Suprapubic skin (tissue), 4 donors: ENCODE measurements at regions not wholly inside any gene's neighbourhood (a gene's known extent, or its start where the extent isn't known, plus 50 kb on each side); places are given as distances from the start of the nearest gene placed in this dataset.

Experiments
- EP300 ChIP-seq: sonication (generic); formaldehyde crosslinking; IDR thresholded peaks from one replicate; pipeline ENCODE4 v1.6.1; 2017; ENCODE audit warnings: antibody characterized with exemption
- POLR2A ChIP-seq, 2 donors: fragments of 450-650 bp; IDR thresholded peaks; one replicate each; pipeline ENCODE4 v1.6.1; 2017; ENCODE audit warnings: antibody characterized with exemption in 2 of 2, mild to moderate bottlenecking in 2 of 2, moderate library complexity in 2 of 2
- POLR2AphosphoS5 ChIP-seq, 3 donors: sonication (generic); formaldehyde crosslinking; IDR thresholded peaks; one replicate each; pipeline ENCODE4 v1.6.1; 2017; ENCODE audit warnings: antibody characterized with exemption in 3 of 3
- TF ChIP-seq, protein P1 (sequence below), 2 donors: fragments of 200-600 bp in 1 of 2; fragments of 450-650 bp in 1 of 2; sonication (generic) in 1 of 2; IDR thresholded peaks; one replicate each; pipeline ENCODE4 v1.5.1; 2016 to 2019; ENCODE audit warnings: antibody characterized with exemption in 2 of 2, mild to moderate bottlenecking in 1 of 2, moderate library complexity in 1 of 2

DNA sequence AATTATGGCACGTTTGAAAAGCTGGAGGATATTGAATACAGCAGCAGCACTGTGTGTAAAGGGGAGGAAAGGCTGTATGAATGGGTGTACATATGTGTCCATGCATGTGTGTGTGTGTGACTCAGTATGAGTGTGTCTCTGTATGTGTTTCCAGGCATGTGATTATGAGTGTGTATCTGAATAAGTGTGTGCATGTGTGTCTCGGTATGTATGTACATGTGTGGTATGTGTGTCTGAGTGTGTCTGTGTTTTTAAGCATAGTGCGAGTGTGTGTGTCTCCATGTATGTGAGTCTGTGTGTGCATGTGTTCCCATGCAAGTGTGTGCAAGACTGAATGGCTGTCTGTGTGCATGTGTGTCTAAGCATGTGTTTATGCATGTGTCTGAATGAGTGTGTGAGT is 259.1 kb upstream of the XYLT1 start:
- TF ChIP-seq, protein P1, sequence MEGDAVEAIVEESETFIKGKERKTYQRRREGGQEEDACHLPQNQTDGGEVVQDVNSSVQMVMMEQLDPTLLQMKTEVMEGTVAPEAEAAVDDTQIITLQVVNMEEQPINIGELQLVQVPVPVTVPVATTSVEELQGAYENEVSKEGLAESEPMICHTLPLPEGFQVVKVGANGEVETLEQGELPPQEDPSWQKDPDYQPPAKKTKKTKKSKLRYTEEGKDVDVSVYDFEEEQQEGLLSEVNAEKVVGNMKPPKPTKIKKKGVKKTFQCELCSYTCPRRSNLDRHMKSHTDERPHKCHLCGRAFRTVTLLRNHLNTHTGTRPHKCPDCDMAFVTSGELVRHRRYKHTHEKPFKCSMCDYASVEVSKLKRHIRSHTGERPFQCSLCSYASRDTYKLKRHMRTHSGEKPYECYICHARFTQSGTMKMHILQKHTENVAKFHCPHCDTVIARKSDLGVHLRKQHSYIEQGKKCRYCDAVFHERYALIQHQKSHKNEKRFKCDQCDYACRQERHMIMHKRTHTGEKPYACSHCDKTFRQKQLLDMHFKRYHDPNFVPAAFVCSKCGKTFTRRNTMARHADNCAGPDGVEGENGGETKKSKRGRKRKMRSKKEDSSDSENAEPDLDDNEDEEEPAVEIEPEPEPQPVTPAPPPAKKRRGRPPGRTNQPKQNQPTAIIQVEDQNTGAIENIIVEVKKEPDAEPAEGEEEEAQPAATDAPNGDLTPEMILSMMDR (IDR thresholded peaks at IDR 0.05), result no peak
- no peak for TF ChIP-seq EP300
- TF ChIP-seq POLR2A (IDR thresholded peaks at IDR 0.05), result no peak
- no peak for TF ChIP-seq POLR2AphosphoS5 (IDR thresholded peaks at IDR 0.05)
